GM13976 (cell line): ENCODE measurements at regions not wholly inside any gene's neighbourhood (a gene's known extent, or its start where the extent isn't known, plus 50 kb on each side); places are given as distances from the start of the nearest gene placed in this dataset.

Experiments
- DNase-seq: peaks from one replicate; pipeline ENCODE4 v3.0.0; 2012; ENCODE audit warnings: low spot score
- in situ Hi-C: fragments of 300-500 bp; cut with MboI; formaldehyde crosslinking; loops from one replicate; pipeline ENCODE4 v1.12.0; 2022; ENCODE audit warnings: low sequenced_read_pairs, mixed read lengths, inconsistent platforms; ENCODE audit not compliant: unreplicated experiment
- TF ChIP-seq, protein P1 (sequence below): IDR thresholded peaks from 2 replicates; pipeline ENCODE4 v1.5.1; 2012; ENCODE audit warnings: borderline replicate concordance, mild to moderate bottlenecking; ENCODE audit not compliant: insufficient read depth; ENCODE audit errors: extremely low read depth, missing control alignments, control extremely low read depth

DNA sequence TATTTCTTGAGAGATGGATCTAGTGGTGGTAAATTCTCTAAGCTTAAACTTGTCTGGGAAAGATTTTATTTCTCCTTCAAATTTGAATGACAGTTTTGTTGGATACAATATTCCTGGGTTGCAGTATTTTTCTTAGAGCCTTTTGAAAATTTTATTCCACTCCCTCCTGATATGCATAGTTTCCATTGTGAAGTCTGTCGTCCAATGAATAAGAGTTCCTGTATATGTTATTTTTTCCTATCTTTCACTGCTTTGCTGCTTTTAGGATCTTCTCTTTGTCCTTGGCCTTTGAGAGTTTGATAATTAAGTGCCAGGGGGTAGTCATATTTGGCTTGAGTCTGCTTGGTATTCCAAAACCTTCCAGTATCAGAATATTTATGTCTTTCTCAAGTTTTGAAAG is 1156.4 kb upstream of the AGA start:
- in situ Hi-C loops: no loop called here
- TF ChIP-seq, protein P1, sequence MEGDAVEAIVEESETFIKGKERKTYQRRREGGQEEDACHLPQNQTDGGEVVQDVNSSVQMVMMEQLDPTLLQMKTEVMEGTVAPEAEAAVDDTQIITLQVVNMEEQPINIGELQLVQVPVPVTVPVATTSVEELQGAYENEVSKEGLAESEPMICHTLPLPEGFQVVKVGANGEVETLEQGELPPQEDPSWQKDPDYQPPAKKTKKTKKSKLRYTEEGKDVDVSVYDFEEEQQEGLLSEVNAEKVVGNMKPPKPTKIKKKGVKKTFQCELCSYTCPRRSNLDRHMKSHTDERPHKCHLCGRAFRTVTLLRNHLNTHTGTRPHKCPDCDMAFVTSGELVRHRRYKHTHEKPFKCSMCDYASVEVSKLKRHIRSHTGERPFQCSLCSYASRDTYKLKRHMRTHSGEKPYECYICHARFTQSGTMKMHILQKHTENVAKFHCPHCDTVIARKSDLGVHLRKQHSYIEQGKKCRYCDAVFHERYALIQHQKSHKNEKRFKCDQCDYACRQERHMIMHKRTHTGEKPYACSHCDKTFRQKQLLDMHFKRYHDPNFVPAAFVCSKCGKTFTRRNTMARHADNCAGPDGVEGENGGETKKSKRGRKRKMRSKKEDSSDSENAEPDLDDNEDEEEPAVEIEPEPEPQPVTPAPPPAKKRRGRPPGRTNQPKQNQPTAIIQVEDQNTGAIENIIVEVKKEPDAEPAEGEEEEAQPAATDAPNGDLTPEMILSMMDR: no peak
- DNase-seq: no peak

DNA sequence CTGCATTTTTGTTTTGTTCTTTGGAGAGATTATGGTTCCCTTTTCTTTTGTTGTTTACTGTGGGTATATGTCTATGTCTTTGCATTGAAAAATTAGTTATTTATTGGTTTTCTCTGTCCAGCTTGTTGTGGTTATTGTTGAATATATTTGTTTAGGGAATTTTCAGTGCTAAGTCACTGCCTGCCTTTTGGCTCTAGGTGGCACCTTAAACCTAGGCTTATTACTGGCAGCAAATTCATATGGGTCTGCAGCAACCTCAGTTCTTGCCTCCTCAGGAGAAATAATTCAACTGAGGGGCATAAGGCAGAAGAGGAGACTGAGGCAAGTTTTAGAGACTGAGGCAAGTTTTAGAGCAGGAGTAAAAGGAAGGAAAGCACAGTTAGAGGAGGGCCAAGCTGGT is 1157.3 kb upstream of the AGA start:
- DNase-seq: no peak
- in situ Hi-C loops: no loop called here
- TF ChIP-seq, protein P1: no peak

DNA sequence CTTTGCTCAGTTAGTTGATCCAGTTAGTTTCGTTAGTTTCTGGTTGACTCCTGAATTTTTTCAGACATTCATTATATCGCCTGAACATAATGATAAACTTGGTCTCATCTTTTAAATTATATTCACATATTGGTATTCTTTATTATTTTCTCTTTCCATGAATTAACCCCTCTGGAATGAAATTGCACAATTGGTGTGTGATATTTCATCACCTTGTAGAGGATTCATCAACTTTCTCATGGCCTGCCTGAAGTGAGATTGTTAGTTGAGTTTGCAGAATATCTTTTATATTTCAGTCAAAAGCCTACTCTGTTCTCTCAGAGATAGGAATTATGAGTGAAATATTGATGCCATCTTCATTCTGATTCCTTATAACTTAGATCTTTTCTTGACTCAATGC is 1160.6 kb upstream of the AGA start:
- in situ Hi-C loops: no loop called here

GRCh38 chr4:178611062-178611461 is 1168.8 kb upstream of the AGA start:
- TF ChIP-seq, protein P1: no peak
- no peak for DNase-seq
- in situ Hi-C loops: no loop called here

More for the DNA sequence above, 1160.6 kb upstream of the AGA start:
- TF ChIP-seq, protein P1: no peak
- DNase-seq: no peak

DNA sequence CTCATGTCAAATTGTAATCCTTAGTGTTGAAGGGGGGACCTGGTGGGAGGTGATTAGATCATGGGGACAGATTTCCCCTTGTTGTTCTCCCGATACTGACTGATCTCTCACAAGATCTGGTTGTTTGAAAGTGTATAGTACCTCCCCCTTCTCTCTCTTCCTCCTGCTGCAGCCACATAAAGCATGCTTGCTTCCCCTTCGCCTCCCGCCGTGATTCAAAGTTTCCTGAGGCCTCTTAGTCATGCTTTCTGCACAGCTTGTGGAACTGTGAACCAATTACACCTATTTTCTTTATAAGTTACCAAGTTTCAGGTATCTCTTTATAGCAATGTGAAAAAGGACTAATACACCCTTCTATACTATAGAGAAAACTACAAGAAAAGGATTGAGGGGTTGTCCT is 1170.5 kb upstream of the AGA start:
- no peak for DNase-seq
- TF ChIP-seq, protein P1: no peak
- in situ Hi-C loops: no loop called here

- in situ Hi-C loops: no loop called here
- TF ChIP-seq, protein P1: no peak
- no peak for DNase-seq
Observed at GRCh38 chr4:178632415-178632814, 1190.2 kb upstream of the AGA start.

- in situ Hi-C loops: no loop called here
- TF ChIP-seq, protein P1: no peak
- no peak for DNase-seq
Observed at GRCh38 chr4:178633263-178633662, 1191.0 kb upstream of the AGA start.
